ENCODE measurements at regions not wholly inside any gene's neighbourhood (a gene's known extent, or its start where the extent isn't known, plus 50 kb on each side); places are given as distances from the start of the nearest gene placed in this dataset.

- ATAC-seq (ENCODE audit: low read depth) (no peak), DNase-seq (no peak)
- no TSS peak for BruUV-seq (replicated peaks)
- ChIA-PET CTCF (no interaction called here), POLR2A (ENCODE audit: unreplicated experiment) (no interaction called here)
- H3K23ac ChIP-seq (ENCODE audit: low read depth, low read length): no peak overlapping the region
- dilution Hi-C loops (cut with HindIII; ENCODE audit: low sequenced_read_pairs, unreplicated experiment) (no loop called here), intact Hi-C loops (cut with micrococcal nuclease) (no loop called here), in situ Hi-C loops (cut with MboI; ENCODE audit: low sequenced_read_pairs) (no loop called here)
- no peak overlapping the region for H2BK120ac ChIP-seq (ENCODE audit: low read depth, low read length)
- H3K9ac ChIP-seq (ENCODE audit: low read depth, low read length): no peak overlapping the region
- no peak overlapping the region for H2BK15ac ChIP-seq (ENCODE audit: low read depth, low read length)
- H4K91ac ChIP-seq (ENCODE audit: insufficient read depth, low read depth, low read length): no peak overlapping the region
- no peak overlapping the region for H2BK5ac ChIP-seq (ENCODE audit: low read depth, low read length, poor library complexity, severe bottlenecking)
- H3K56ac ChIP-seq (ENCODE audit: extremely low read depth, insufficient read depth, low read length): no peak overlapping the region
- H2AK9ac ChIP-seq (replicated peaks; ENCODE audit: low read depth, low read length, poor library complexity): no peak overlapping the region
- no peak overlapping the region for H2AK5ac ChIP-seq (ENCODE audit: low read depth, low read length)
- H4K8ac ChIP-seq (ENCODE audit: low read depth in 2 of 2, low read length in 2 of 2): no peak overlapping the region
- no peak overlapping the region for H3K4me2 ChIP-seq (ENCODE audit: low read depth, low read length)
- H4K5ac ChIP-seq (ENCODE audit: low read depth, low read length): no peak overlapping the region
- H3K27me3 ChIP-seq (ENCODE audit: control insufficient read depth, insufficient read depth, low read length): no peaks in the 10 kb centered on the region
- no peak overlapping the region for H3K4me3 ChIP-seq (ENCODE audit: insufficient read depth, low read depth, low read length)
- H4K20me1 ChIP-seq (ENCODE audit: insufficient read depth, low read length): no peaks in the 10 kb centered on the region
- no peak overlapping the region for H3K27ac ChIP-seq (ENCODE audit: insufficient read depth, low read length)
- no peaks in the 10 kb centered on the region for H3K36me3 ChIP-seq (ENCODE audit: control insufficient read depth, insufficient read depth, low read length)
- no peak overlapping the region for H3K14ac ChIP-seq (replicated peaks; ENCODE audit: low read depth, low read length)
- no peak overlapping the region for H2BK20ac ChIP-seq (ENCODE audit: low read depth, low read length)
- no peak overlapping the region for H3K4ac ChIP-seq (ENCODE audit: low read depth, low read length)
- no peaks in the 10 kb centered on the region for H3K4me1 ChIP-seq (ENCODE audit: control insufficient read depth, insufficient read depth, low read length)
- WGBS, 2 experiments (ENCODE audit: extremely low coverage in 2 of 2, insufficient read length in 1 of 2): 77% methylated on average over 3 of the region's 19 CpGs; no CpG with 5 or more reads in 1 of the 2 experiments
- no peak overlapping the region for H3K18ac ChIP-seq (ENCODE audit: low read depth, low read length)
- H3K9me1 ChIP-seq (ENCODE audit: insufficient read depth, low read length): no peaks in the 10 kb centered on the region
- TF ChIP-seq FOS (IDR thresholded peaks at IDR 0.05; ENCODE audit: low read depth, low read length) (no peak), ELK1 (IDR thresholded peaks at IDR 0.05; ENCODE audit: borderline replicate concordance, low read depth, low read length) (no peak), RCOR1 (IDR thresholded peaks at IDR 0.05; ENCODE audit: insufficient replicate concordance, low read length) (no peak), POLR2A (IDR thresholded peaks at IDR 0.05; ENCODE audit: low read depth, low read length) (no peak), BHLHE40 (IDR thresholded peaks at IDR 0.05; ENCODE audit: low read depth, low read length) (no peak), SMC3 (IDR thresholded peaks at IDR 0.05; ENCODE audit: low read depth, low read length) (no peak), USF2 (IDR thresholded peaks at IDR 0.05; ENCODE audit: low read depth, low read length) (no peak), MAZ (IDR thresholded peaks at IDR 0.05; ENCODE audit: borderline replicate concordance, low read depth, low read length) (no peak), MAFK (IDR thresholded peaks at IDR 0.05; ENCODE audit: low read depth, low read length) (no peak), MXI1 (IDR thresholded peaks at IDR 0.05; ENCODE audit: borderline replicate concordance, low read depth, low read length) (no peak), NFE2L2 (IDR thresholded peaks at IDR 0.05; ENCODE audit: low read depth, low read length) (no peak), CHD1 (IDR thresholded peaks at IDR 0.05; ENCODE audit: low read depth, low read length) (no peak), CEBPB (IDR thresholded peaks at IDR 0.05; ENCODE audit: low read depth, low read length) (no peak), CTCF (conservative IDR thresholded peaks at IDR 0.05; ENCODE audit: low read depth, low read length) (no peak), RAD21 (IDR thresholded peaks at IDR 0.05; ENCODE audit: low read length) (no peak)
- H2AFZ ChIP-seq (replicated peaks; ENCODE audit: low read length, poor library complexity): no peak overlapping the region
- peaks cover 64% of the 10 kb centered on the region for H3K9me3 ChIP-seq (ENCODE audit: control insufficient read depth, insufficient read depth, low read length)
- H3K79me1 ChIP-seq (ENCODE audit: low read depth in 1 of 2, low read length in 2 of 2): no peaks in the 10 kb centered on the region
Observed at GRCh38 chr22:48438800-48439559, 1388.7 kb downstream of the BRD1 start.

Measured in IMR-90 (cell line).